GM23338 (cell line): ENCODE measurements at regions not wholly inside any gene's neighbourhood (a gene's known extent, or its start where the extent isn't known, plus 50 kb on each side); places are given as distances from the start of the nearest gene placed in this dataset.

Experiments
- ATAC-seq: fragments of 200-7000 bp; cut with Tn5 transposase; 3 replicates; pipeline ENCODE4 v1.9.1; 2020
- DNase-seq: peaks from one replicate; pipeline ENCODE4 v3.0.0-alpha.2; 2015; ENCODE audit warnings: low spot score
- H2AFZ ChIP-seq: fragments of 200-600 bp; sonication (generic); 2 replicates; pipeline ENCODE4 v1.8.0; 2016; ENCODE audit warnings: antibody characterized with exemption, mild to moderate bottlenecking, moderate library complexity
- H3F3A ChIP-seq: fragments of 200-600 bp; sonication (generic); replicated peaks from 2 replicates; pipeline ENCODE4 v1.8.0; 2017; ENCODE audit warnings: antibody characterized with exemption, mixed run types, low read depth
- H3K27ac ChIP-seq: fragments of 200-600 bp; sonication (generic); 2 replicates; pipeline ENCODE4 v1.6.1; 2016; ENCODE audit warnings: low read depth
- H3K27me3 ChIP-seq: fragments of 200-600 bp; sonication (generic); 2 replicates; pipeline ENCODE4 v1.8.0; 2016; ENCODE audit warnings: mild to moderate bottlenecking, mixed run types, moderate library complexity; ENCODE audit not compliant: insufficient read depth
- H3K36me3 ChIP-seq: fragments of 200-600 bp; sonication (generic); 2 replicates; pipeline ENCODE4 v1.8.0; 2016; ENCODE audit warnings: mild to moderate bottlenecking; ENCODE audit not compliant: insufficient read depth
- H3K4me1 ChIP-seq: fragments of 200-600 bp; sonication (generic); 2 replicates; pipeline ENCODE4 v1.8.0; 2016; ENCODE audit warnings: mild to moderate bottlenecking, moderate library complexity; ENCODE audit not compliant: insufficient read depth
- H3K4me2 ChIP-seq: fragments of 200-600 bp; sonication (generic); 2 replicates; pipeline ENCODE4 v1.7.1; 2017; ENCODE audit warnings: mixed run types
- H3K4me3 ChIP-seq: fragments of 200-600 bp; sonication (generic); 2 replicates; pipeline ENCODE4 v1.6.1; 2016; ENCODE audit warnings: mixed run types
- H3K79me2 ChIP-seq: fragments of 200-600 bp; sonication (generic); replicated peaks from 2 replicates; pipeline ENCODE4 v1.8.0; 2017; ENCODE audit warnings: mild to moderate bottlenecking; ENCODE audit not compliant: insufficient read depth
- H3K9me2 ChIP-seq: fragments of 200-600 bp; sonication (generic); 2 replicates; pipeline ENCODE4 v1.8.0; 2017; ENCODE audit not compliant: insufficient read depth
- H4K20me1 ChIP-seq: fragments of 200-600 bp; sonication (generic); replicated peaks from 2 replicates; pipeline ENCODE4 v1.8.0; 2017; ENCODE audit warnings: mild to moderate bottlenecking; ENCODE audit not compliant: insufficient read depth
- H3K27ac Mint-ChIP-seq: 2 replicates; pipeline ENCODE4 v1.8.0; 2020; ENCODE audit warnings: inconsistent platforms, mild to moderate bottlenecking, moderate library complexity, mixed read lengths
- H3K27me3 Mint-ChIP-seq: 3 replicates; pipeline ENCODE4 v1.8.0; 2022; ENCODE audit warnings: low read depth, mild to moderate bottlenecking, moderate library complexity, mixed read lengths, inconsistent platforms; ENCODE audit not compliant: insufficient read depth, poor library complexity
- H3K36me3 Mint-ChIP-seq: 3 replicates; pipeline ENCODE4 v1.8.0; 2021; ENCODE audit warnings: low read depth, mild to moderate bottlenecking, inconsistent platforms, moderate library complexity, mixed read lengths
- H3K4me1 Mint-ChIP-seq: 3 replicates; pipeline ENCODE4 v1.8.0; 2020; ENCODE audit warnings: mild to moderate bottlenecking, inconsistent platforms, mixed read lengths
- H3K4me3 Mint-ChIP-seq: 3 replicates; pipeline ENCODE4 v1.8.0; 2021; ENCODE audit warnings: moderate library complexity, mild to moderate bottlenecking, inconsistent platforms, mixed read lengths
- H3K9me3 Mint-ChIP-seq: 3 replicates; pipeline ENCODE4 v1.8.0; 2020; ENCODE audit warnings: moderate library complexity, mild to moderate bottlenecking, inconsistent platforms, mixed read lengths
- CREB1 ChIP-seq: fragments of 250-450 bp; sonication (Bioruptor Pico); IDR thresholded peaks from 2 replicates; pipeline ENCODE4 v1.5.0; 2020; ENCODE audit warnings: low read depth, mild to moderate bottlenecking, moderate library complexity
- CTCF ChIP-seq, 2 experiments: fragments of 200-600 bp in 1 of 2; sonication (generic) in 1 of 2; conservative IDR thresholded peaks; 2 replicates each; pipeline versions ENCODE4 v1.5.1 to v1.6.1; 2016 to 2017; ENCODE audit warnings: antibody characterized with exemption in 2 of 2, low read depth in 2 of 2, mild to moderate bottlenecking in 2 of 2, moderate library complexity in 1 of 2
- ETS1 ChIP-seq: IDR thresholded peaks from 2 replicates; pipeline ENCODE4 v1.6.1; 2016; ENCODE audit warnings: antibody characterized with exemption
- EZH2 ChIP-seq: fragments of 200-600 bp; sonication (generic); IDR thresholded peaks from one replicate; pipeline ENCODE4 v1.8.0; 2017; ENCODE audit warnings: antibody characterized with exemption, mild to moderate bottlenecking, low read depth; ENCODE audit not compliant: unreplicated experiment
- EZH2phosphoT487 ChIP-seq: fragments of 200-600 bp; sonication (generic); IDR thresholded peaks from one replicate; pipeline ENCODE4 v1.8.1; 2018; ENCODE audit warnings: antibody characterized with exemption; ENCODE audit not compliant: unreplicated experiment
- JUNB ChIP-seq: IDR thresholded peaks from one replicate; pipeline ENCODE4 v1.6.1; 2016; ENCODE audit warnings: antibody characterized with exemption; ENCODE audit not compliant: unreplicated experiment
- NANOG ChIP-seq: IDR thresholded peaks from 2 replicates; pipeline ENCODE4 v1.6.1; 2016; ENCODE audit warnings: antibody characterized with exemption, borderline replicate concordance
- POLR2AphosphoS5 ChIP-seq: IDR thresholded peaks from 2 replicates; pipeline ENCODE4 v1.6.1; 2016; ENCODE audit warnings: antibody characterized with exemption, low read depth
- REST ChIP-seq: IDR thresholded peaks from one replicate; pipeline ENCODE4 v1.6.1; 2018; ENCODE audit warnings: antibody characterized with exemption; ENCODE audit not compliant: unreplicated experiment
- STAT1 ChIP-seq: IDR thresholded peaks from one replicate; pipeline ENCODE4 v1.6.1; 2016; ENCODE audit warnings: antibody characterized with exemption; ENCODE audit not compliant: unreplicated experiment
- ZNF114 ChIP-seq: fragments of 250-450 bp; sonication (Bioruptor Pico); IDR thresholded peaks from 2 replicates; pipeline ENCODE4 v1.5.0; 2020; ENCODE audit warnings: mild to moderate bottlenecking, moderate library complexity
- ZNF331 ChIP-seq: fragments of 250-450 bp; sonication (Bioruptor Pico); IDR thresholded peaks from 2 replicates; pipeline ENCODE4 v1.5.0; 2020; ENCODE audit warnings: low read depth, mild to moderate bottlenecking, moderate library complexity
- ZNF462 ChIP-seq: fragments of 250-450 bp; sonication (Bioruptor Pico); IDR thresholded peaks from 2 replicates; pipeline ENCODE4 v1.5.0; 2020; ENCODE audit warnings: mild to moderate bottlenecking, moderate library complexity

- TF ChIP-seq NANOG, result no peak
Observed at GRCh38 chr10:23786594-23786993, 347.7 kb downstream of the OTUD1 start (continued).

GRCh38 chr10:23793577-23793976 is 354.7 kb downstream of the OTUD1 start:
- Mint-ChIP-seq H3K36me3 (no peaks in the 10 kb centered on the region), H3K27ac (no peak overlapping the region), H3K27me3 (no peaks in the 10 kb centered on the region), H3K4me3 (no peak overlapping the region), H3K4me1 (peaks cover 2% of the 10 kb centered on the region; the same call in 2 of the 3 replicates), H3K9me3 (no peaks in the 10 kb centered on the region)
- Histone ChIP-seq H3K27ac (no peak overlapping the region), H3K4me3 (no peak overlapping the region), H3F3A (no peaks in the 10 kb centered on the region), H3K4me2 (no peak overlapping the region), H3K79me2 (no peaks in the 10 kb centered on the region), H4K20me1 (no peaks in the 10 kb centered on the region), H3K27me3 (no peaks in the 10 kb centered on the region), H3K36me3 (no peaks in the 10 kb centered on the region), H3K9me2 (0 out of 2 replicates have a peak, but pooled peaks cover 6% of the 10 kb centered on the region), H3K4me1 (no peaks in the 10 kb centered on the region), H2AFZ (no peak overlapping the region)
- DNase-seq (no peak), ATAC-seq (no peak)
- TF ChIP-seq ZNF114 (no peak), CTCF (conservative IDR thresholded peaks at IDR 0.05; ENCODE audit: low read depth in 2 of 2) (no peak), JUNB (no peak), ZNF462 (no peak), NANOG (no peak), ZNF331 (CRISPR knock-in tag) (no peak), STAT1 (no peak), EZH2phosphoT487 (no peak), CREB1 (CRISPR knock-in tag) (no peak), EZH2 (no peak), ETS1 (no peak), REST (no peak), POLR2AphosphoS5 (no peak)
